HG03025 (cell line): ENCODE measurements at regions not wholly inside any gene's neighbourhood (a gene's known extent, or its start where the extent isn't known, plus 50 kb on each side); places are given as distances from the start of the nearest gene placed in this dataset.

Experiments
- ATAC-seq: cut with Tn5 transposase; IDR thresholded peaks from one replicate; pipeline ENCODE4 v1.9.1; 2021; ENCODE audit warnings: mild to moderate bottlenecking, moderate library complexity; ENCODE audit not compliant: unreplicated experiment, low FRiP score

DNA sequence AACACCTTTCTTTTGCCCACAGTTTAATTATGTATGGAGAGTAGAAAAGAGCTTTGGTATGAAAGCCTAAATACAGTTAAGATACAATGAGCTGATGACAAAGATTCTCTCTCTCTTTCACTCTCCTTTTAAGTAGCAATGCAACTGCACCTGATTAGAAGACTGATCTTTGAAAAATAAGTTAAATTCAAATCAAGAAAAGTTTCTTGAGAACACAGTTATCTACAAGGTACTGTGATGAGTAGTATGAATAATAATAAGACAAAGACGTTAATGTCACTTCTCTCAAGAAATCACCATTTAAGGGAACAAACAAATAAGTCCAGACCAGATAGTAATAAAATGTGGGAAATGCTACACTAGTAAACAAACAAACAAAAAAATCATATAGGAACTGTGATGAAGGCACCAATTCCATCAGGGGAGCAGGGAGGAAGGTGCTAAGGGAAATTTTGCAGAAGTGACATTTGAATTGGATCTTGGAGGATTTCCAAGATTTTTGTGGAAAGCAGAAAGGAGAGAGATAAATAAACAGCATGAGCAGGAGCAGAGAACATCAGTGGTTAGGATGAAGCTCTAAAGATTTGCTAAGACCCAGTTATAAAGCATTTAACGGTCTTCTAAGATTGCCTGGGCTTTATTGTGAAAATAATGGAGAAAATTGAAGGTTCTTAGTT, 65.2 kb upstream of the STK38L start:
- ATAC-seq: no peak

DNA sequence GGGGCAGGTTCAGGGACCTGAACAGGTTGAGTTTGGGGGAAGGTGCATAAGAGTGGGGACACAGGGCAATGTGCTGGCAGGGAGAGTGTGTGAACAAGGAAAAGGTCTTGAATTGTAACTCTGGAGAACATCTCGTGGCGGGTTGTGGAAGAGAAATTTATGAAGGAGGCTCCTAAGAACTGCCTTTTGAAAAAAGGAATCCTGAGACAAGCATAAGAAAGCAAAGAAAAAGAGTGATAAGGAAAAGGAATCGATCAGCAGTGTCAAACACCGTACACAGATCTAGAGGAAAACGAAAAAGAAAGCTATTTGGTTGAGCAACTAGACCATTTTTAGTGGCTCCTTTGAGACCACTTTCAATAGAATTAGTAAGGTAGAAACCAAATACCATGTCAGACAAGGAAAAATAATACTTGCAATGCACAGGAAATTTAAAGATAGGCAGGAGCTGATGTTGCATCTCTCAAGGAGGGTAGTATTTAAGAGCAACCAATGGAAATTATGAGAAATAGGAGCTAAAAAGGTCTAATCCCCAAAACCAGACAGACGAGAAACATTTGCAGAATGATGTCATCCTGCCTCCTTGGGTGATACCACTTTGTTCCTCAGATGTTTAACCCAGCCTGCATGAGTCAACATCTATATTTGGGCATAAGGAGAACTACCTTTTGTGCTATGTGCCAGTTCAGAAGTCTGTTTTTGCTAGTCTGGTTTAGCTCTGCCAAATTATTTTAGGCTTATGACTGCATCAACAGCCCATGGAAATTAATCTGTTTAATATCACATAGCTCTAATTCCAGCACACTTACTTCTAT, 64.5 kb upstream of the STK38L start:
- peak; percentile 79 for ATAC-seq

DNA sequence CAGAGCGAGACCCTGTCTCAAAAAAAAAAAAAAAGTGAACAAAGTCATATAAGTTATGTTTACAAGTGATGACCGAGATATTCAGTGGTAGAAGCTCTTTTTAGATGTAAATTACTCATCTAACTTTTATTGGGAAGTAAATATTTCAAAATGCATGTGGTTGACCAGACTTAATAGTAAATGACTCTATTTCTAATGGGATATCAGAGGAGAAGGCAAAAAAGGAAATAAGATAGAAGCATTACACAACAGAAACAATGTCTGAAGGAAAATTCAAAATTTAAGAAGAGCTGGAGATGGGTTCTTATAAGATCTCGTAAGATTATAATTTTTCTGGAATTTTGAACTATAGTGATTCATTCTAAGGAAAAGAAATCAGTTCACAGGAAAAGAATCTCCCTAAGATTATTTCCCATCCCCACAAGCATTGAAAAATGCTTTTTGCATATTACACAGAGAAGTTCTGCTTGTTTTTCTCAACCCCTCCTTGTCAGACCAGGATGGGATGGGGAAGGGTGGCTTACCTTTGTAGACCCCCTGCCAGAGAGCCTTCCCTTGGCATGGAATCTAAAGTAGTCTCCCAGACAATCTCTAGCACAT, 63.1 kb upstream of the STK38L start:
- ATAC-seq: no peak

DNA sequence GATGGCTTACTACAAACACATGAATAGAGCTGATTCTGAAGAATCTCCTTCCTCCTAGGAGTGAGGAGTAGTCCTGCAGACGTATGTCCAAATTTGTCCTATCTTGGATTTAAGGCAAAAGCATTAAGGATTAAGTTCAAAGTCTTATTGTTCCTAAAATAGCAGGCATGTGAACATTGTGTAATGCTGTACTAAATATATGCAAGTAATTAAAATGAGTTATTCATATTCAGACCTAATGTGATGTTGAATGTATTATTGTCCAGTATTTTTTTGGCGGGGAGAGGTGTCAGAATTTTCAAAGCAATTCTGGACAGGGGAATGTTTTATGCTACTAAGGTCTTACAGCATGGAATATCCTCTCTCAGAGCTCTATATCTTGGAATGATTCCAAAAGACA, 60.7 kb upstream of the STK38L start:
- ATAC-seq: no peak

DNA sequence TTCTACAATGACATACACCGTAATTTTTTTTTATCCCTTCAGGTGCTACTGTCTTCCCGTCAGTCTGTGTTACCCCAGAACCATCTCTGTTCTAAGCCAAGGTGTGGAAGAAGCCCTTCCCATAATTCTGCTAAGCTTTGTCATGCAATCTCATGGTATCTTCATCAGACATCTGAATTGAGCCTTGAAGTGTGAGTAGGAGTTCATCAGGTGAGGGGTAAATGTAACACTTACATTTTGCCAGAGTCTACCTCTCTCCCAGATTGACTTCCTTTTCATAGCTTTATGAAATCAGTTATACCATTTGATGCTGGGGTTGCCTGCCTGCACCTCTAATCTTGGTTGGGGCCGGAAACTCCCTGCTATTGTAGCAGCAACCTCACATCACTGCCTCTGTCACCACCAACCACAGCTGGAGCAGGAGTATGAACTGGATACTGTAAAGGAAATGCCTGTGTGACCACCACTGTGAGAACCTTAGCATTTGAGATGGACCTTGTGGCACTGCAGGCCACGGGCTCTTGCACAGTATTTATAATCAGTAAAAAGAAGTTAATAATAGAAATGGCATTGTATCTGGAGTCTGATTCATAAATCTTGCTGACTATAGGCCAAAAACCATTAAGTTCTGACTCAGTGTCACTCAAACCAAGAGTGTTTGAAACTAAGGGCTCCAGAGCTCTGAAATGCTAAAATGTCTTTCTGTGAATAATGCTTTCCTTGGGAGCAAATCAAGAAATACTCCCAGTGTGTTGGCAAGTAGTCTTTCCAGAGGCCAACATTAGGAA, 58.7 kb upstream of the STK38L start:
- no peak for ATAC-seq

DNA sequence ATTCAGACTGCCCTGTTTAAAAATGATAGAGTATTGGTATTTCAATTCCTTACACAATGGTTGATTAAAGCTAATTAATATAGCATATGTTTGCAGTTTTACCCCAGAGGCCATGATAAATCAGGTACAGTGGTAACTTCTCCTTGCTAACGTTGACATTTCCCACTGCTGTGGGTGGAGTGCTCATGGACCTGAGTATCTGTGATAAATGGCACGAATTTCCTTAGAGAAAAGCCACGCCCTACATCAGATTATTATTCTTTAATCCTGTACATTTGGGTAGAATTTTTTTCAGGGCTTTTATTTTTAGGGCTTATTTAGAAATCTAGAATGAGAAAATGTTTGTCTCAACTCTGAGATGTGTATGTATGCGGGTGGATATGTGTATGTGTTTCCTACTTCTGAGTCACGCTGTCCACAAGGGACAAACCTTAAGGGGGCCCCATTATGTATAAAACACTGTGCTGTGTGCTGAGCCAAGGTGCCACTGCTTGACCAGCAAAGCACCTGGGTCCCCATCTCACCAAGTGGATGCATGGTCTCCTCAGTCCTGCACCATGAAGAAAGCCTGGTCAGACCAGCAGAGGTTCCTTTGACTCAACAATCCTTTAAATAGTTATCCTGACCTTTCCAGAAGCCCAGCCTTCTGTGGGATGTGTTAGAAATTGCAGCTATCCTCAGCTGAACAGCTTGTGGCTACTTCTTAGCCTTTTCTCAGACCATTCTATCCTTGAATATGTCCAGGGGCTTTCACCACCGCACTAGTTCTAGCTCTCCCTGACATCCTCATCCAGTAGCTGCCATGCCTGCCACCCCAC, 57.9 kb upstream of the STK38L start:
- ATAC-seq: no peak

DNA sequence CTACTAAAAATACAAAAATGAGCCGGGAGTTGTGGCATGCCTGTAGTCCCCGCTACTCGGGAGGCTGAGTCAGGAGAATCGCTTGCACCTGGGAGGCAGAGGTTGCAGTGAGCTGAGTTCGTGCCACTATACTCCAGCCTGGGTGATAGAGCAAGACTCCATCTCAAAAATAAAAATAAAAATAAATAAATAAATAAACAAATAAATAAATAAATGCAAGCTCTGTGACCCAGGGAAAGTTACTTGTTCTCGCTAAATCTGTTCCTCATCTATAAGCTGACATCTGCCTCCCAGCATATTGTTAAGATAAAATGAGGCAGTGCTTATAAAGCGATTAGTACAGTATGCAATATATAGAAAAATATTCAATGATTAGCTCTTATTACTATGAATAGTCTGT, 56.4 kb upstream of the STK38L start:
- no peak for ATAC-seq

DNA sequence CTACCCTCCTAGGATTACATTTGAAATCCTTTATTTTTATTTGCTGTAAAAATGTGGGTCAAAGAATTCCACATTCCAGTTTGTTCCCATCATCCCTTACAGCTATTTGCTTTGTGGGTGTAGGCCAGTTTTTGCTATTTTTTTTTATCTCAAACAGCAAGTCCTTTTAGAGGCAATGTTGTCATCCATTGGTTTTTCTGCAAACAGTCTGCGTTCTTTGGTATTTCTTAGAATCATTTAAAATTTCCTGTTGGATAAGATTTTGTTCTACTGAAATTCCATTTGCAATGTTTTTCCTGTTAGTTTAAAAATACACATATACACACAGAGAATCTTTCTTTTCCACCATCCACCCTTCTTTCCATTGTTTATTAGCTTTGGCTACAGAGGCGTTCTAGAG, 53.3 kb upstream of the STK38L start:
- no peak for ATAC-seq

DNA sequence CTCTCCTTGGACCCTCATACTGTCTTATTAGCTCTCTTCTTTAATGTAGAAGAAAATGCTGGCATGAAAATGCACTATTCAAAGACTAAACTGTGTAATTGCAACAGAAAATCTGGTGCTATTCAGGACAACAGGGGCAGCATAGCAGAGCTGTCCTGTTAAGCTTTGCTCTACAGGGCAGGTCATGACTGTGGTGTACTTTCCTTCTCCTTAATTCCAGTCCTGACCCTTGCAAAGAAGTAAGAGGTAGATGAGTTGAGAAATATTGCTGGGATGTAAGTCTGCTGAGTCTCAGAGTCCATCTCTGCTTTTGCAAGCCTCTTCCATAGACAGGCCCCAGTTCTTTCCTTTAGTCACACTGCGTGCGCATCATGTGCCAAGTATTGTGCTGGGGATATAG, 52.6 kb upstream of the STK38L start:
- ATAC-seq: no peak

DNA sequence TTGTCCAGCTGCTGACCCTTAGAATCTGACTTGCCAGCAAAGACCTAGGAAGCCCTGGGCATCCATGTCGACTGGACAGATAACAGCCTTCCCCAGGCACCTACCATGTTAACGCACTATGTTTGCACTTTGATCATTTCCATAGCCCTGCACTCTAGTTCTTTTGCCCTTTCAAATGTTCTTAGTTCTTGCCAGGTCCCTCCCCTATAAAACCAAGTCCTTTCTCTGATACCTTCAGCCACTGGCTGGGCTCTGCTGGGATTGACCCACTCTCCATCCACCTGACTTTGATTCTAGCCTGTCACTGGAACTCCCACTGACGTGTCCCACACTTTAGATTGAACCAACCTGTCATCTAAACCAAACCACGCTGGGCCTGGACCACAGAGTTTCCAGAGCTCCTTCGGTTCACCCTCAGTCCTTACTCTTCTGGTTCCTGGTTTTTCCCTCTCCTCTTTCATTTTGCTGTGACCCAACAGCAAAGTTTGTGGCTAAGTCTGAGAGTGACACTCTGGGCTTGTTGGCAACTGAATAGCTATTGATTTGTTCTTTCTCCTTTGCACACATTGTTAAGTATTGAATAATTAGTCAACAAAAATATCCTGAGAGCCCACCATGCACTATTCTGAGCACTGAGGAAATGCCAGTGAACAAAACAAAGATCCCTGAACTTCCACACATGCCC, 51.8 kb upstream of the STK38L start:
- no peak for ATAC-seq

DNA sequence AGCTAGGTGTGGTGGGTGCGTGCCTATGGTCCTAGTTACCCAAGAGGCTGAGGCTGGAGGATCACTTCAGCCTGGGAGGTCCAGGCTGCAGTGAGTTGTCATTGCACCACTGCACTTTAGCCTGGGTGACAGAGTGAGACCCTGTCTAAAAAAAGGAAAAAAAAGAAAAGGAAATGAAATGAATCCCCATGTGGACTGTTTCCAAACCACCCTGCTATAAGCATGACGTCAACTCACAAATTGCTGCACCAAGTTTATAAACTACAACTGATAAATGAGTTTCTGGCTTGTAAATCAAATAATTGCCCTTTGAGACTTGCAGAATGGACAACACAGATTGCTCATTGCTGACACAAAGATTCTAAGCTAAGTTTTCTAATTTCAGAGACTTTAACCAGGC, 51.0 kb upstream of the STK38L start:
- ATAC-seq: no peak

DNA sequence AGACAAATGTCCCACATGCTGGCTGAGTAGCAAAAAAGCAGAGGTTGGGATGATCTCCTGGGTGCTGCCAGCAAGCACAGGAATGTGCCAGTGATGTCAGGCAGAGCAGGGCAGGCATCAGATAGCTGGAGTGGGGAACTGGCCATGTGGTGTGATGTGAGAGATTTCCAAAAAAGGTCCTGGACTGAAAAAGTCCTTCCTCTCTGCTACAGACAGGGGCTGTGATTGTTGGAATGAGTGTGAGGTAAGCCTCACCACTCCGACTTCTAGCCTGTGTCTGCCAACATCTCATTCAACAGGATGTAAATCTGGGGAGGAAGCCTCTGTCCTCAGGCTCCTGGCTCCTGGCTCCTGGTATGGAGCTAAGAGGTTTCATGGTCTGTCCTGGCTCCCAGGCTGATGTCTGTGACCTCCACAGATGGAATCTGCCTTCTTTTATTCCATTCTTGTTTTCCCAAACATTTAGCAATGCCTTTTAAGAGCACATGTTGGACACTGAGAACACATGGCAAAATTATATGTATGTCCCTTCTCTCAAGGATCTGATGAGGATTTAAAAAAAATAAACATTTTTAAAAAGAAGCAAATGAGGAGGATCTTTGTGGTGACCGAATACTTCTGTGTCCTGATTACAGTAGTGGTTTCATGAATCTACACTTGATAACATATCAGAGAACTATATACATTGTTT, 50.1 kb upstream of the STK38L start:
- ATAC-seq: no peak
